Lower lobe of right lung (tissue), 2 donors: ENCODE measurements at regions not wholly inside any gene's neighbourhood (a gene's known extent, or its start where the extent isn't known, plus 50 kb on each side); places are given as distances from the start of the nearest gene placed in this dataset.
A peak's percentile ranks its signal among the peaks of the same experiment; 100 is the strongest.

ENCODE experiments used
- ATAC-seq, 2 donors: fragments of 200-7000 bp; cut with Tn5 transposase; one replicate each; pipeline ENCODE4 v1.9.1; 2020 to 2022; ENCODE audit warnings: mild to moderate bottlenecking in 2 of 2, moderate library complexity in 2 of 2
- DNase-seq: peaks from one replicate; pipeline ENCODE4 v3.0.0-alpha.2; 2020
- H3K27ac ChIP-seq: fragments of 200-600 bp; one replicate; pipeline ENCODE4 v1.8.0; 2022
- H3K27me3 ChIP-seq: fragments of 200-600 bp; one replicate; pipeline ENCODE4 v1.8.0; 2022; ENCODE audit warnings: low read depth
- H3K36me3 ChIP-seq: fragments of 200-600 bp; one replicate; pipeline ENCODE4 v1.8.0; 2022; ENCODE audit warnings: mild to moderate bottlenecking
- H3K4me1 ChIP-seq: fragments of 200-600 bp; one replicate; pipeline ENCODE4 v1.8.0; 2022
- H3K4me3 ChIP-seq: fragments of 200-600 bp; one replicate; pipeline ENCODE4 v1.8.0; 2022; ENCODE audit warnings: mild to moderate bottlenecking
- H3K9me3 ChIP-seq: fragments of 200-600 bp; one replicate; pipeline ENCODE4 v1.8.0; 2022
- intact Hi-C: fragments of 100-400 bp; cut with DNase I; formaldehyde crosslinking; loops from one replicate; pipeline ENCODE4 v1.11.0; 2022
- TF ChIP-seq, protein P1 (sequence below): fragments of 200-600 bp; IDR thresholded peaks from one replicate; pipeline ENCODE4 v1.8.0; 2022; ENCODE audit warnings: antibody characterized with exemption, mild to moderate bottlenecking
- donor health status: DM: no; HTN: yes; CAD: no; lungs with severe emphysema.

DNA sequence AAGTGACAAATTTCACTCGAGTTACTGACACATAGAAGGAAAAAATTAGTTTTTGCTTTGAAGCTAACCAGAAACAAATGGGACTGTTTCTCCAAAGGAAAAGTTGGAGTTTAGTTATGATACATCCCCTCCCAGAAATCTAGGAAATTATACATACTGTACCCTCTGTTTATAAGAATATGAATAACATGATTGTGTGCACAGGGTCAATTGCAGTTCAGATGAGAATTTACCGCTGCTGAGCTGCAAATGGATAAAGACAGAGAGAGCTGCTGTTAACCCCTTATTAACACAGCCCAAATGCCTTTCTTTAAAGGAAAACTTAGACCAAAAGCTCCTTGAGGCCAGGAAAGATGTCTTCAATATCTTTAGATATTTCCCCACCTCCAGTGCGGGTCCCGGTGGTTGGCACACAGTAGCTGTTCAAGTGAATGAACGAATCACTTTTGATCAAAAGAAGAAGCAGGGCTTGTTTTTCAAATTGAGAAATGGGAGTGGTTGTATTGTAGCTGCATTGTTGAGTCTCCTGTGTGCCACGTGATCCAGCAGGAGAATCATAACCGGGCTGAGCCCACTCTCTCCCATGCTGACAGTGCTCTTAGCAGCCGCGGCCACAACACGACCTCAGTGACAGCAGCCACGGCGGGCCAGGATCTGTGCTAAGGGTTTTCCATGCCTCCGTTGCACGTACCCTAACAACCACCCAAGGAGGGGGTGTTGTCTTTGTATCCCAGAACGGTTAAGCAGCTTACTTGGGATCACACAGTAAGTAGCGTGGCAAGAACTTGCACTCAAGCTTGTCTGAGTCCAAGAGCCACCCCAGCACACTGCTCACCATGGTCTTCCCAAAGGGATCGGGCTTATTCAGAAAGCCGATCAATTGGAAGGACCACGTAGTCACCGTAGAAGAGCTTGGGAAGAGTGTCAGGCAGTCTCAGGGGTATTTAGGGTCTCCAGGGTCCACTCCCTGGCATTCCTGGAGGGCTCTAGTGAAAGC lies 53.5 kb upstream of the BMP6 start:
- ATAC-seq, result no peak
- Histone ChIP-seq H3K27ac (no peak overlapping the region), H3K4me3 (peak overlapping the region; percentile 14), H3K27me3 (no peaks in the 10 kb centered on the region), H3K36me3 (no peaks in the 10 kb centered on the region), H3K4me1 (peaks cover 14% of the 10 kb centered on the region), H3K9me3 (no peaks in the 10 kb centered on the region)
- intact Hi-C loops, result no loop called here
- DNase-seq, result no peak
- TF ChIP-seq, protein P1, sequence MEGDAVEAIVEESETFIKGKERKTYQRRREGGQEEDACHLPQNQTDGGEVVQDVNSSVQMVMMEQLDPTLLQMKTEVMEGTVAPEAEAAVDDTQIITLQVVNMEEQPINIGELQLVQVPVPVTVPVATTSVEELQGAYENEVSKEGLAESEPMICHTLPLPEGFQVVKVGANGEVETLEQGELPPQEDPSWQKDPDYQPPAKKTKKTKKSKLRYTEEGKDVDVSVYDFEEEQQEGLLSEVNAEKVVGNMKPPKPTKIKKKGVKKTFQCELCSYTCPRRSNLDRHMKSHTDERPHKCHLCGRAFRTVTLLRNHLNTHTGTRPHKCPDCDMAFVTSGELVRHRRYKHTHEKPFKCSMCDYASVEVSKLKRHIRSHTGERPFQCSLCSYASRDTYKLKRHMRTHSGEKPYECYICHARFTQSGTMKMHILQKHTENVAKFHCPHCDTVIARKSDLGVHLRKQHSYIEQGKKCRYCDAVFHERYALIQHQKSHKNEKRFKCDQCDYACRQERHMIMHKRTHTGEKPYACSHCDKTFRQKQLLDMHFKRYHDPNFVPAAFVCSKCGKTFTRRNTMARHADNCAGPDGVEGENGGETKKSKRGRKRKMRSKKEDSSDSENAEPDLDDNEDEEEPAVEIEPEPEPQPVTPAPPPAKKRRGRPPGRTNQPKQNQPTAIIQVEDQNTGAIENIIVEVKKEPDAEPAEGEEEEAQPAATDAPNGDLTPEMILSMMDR, result no peak

DNA sequence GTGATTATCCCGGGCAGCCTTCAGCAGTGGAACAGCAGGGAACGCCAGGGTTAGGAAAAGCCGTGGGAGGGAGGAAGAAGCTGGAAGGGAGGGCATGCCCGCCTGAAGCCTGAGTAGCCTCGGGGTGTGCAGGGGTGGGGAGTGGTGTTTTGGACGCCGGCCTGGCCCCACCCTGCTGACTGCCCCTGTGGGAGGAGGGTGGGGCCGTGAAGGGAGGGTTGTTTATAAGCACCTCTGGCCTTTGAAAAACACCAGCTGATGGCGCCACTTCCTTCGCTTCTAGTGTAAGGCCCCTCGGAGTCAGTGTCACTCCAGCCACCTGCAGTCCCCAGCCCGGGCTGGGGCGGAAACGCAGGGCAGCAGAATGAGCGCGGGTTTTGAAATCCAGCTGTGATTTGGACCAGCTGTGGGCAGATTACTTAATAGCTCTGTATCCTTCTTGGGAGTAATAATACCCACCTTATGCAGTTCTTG lies 52.8 kb upstream of the BMP6 start:
- H3K36me3 ChIP-seq, result no peaks in the 10 kb centered on the region
- peak overlapping the region; percentile 14 for H3K4me3 ChIP-seq
- TF ChIP-seq, protein P1, result no peak
- intact Hi-C loops, result no loop called here
- ATAC-seq (peak; percentile 79 to 85), DNase-seq (peak; percentile 62)
- no peak overlapping the region for H3K27ac ChIP-seq
- no peaks in the 10 kb centered on the region for H3K9me3 ChIP-seq
- H3K27me3 ChIP-seq, result no peaks in the 10 kb centered on the region
- peaks cover 14% of the 10 kb centered on the region for H3K4me1 ChIP-seq

DNA sequence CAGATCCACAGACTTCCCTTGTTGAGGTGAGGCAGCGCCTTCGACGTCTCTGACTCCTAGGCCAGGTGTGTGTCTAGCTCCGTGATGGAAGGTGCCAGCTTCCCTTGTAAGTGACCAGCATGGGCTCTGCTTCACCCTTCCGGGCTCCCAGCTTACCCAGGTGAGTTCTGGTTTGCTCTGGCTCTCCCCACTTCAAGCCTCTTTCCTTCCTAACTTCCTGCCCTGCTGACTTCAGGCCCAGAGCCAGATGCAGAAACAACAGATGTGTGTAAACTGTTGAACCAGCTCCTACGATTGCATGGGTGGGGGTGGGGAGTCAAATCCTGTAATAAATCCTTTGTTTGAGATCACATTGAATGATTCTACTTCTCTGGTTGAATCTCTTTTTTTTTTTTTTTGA lies 51.6 kb upstream of the BMP6 start:
- H3K4me3 ChIP-seq, result no peak overlapping the region
- no peak overlapping the region for H3K27ac ChIP-seq
- DNase-seq, result no peak
- no peaks in the 10 kb centered on the region for H3K9me3 ChIP-seq
- H3K27me3 ChIP-seq, result no peaks in the 10 kb centered on the region
- H3K4me1 ChIP-seq, result peaks cover 14% of the 10 kb centered on the region
- TF ChIP-seq, protein P1, result no peak
- ATAC-seq, result peak in 1 of 2 donors; percentile 17
- intact Hi-C loops, result no loop called here
- no peaks in the 10 kb centered on the region for H3K36me3 ChIP-seq

DNA sequence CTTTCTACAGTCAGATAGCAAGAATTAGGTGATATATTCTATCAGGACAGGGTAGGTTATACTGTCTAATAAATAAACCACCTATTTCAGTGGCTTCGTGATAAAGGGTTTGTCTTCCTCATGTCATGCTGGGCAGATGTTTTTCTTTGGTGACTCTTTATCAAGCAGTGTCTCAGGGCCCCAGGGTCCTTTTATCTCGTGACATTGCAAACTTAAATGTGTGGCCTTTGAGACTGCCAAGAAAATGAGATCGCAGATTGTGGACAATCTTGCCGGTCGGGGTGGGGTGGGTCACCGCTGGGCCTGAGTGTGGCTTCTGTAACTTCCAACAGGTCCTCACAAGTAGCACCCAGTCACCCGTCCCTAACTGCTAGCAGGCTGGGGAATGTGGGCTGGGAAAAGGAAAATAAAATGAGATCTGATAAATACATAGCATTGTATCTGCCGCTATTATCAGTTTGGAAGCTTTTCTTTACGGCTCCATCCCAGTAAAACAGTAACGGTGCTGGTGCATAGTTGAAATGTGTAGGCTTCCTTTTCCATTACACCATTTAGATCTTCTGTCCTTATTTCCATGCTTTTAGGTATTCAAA lies 50.5 kb upstream of the BMP6 start:
- Histone ChIP-seq H3K9me3 (no peaks in the 10 kb centered on the region), H3K27ac (no peak overlapping the region), H3K4me3 (no peak overlapping the region), H3K27me3 (no peaks in the 10 kb centered on the region), H3K36me3 (no peaks in the 10 kb centered on the region), H3K4me1 (peaks cover 14% of the 10 kb centered on the region)
- TF ChIP-seq, protein P1, result no peak
- DNase-seq, result no peak
- intact Hi-C loops, result no loop called here
- ATAC-seq, result no peak
